Vagina (tissue), 2 donors: ENCODE measurements at regions not wholly inside any gene's neighbourhood (a gene's known extent, or its start where the extent isn't known, plus 50 kb on each side); places are given as distances from the start of the nearest gene placed in this dataset.

Experiments
- DNase-seq, 2 donors: peaks; one replicate each; pipeline ENCODE4 v3.0.0-alpha.2; 2017; ENCODE audit errors: extremely low spot score in 2 of 2
- H3K27ac ChIP-seq: fragments of 200-600 bp; sonication (generic); one replicate; pipeline ENCODE4 v1.5.1; 2019
- H3K27me3 ChIP-seq: fragments of 200-600 bp; sonication (generic); one replicate; pipeline ENCODE4 v1.5.1; 2019
- H3K36me3 ChIP-seq, 2 donors: fragments of 200-600 bp; sonication (generic); one replicate each; pipeline ENCODE4 v1.5.1; 2017 to 2019
- H3K4me1 ChIP-seq: fragments of 200-600 bp; sonication (generic); one replicate; pipeline ENCODE4 v1.5.1; 2019
- H3K4me3 ChIP-seq, 2 donors: fragments of 200-600 bp; sonication (generic); 1 replicate in 1 of 2; 2 replicates in 1 of 2; pipeline ENCODE4 v1.5.1; 2016 to 2019
- H3K9me3 ChIP-seq: fragments of 200-600 bp; sonication (generic); one replicate; pipeline ENCODE4 v1.5.1; 2019
- CTCF ChIP-seq, 3 experiments: fragments of 450-650 bp in 2 of 3; fragments of 200-600 bp in 1 of 3; sonication (generic) in 1 of 3; IDR thresholded peaks; one replicate each; pipeline ENCODE4 v1.5.1; 2017 to 2019; ENCODE audit warnings: antibody characterized with exemption in 3 of 3, mild to moderate bottlenecking in 2 of 3, moderate library complexity in 2 of 3
- POLR2A ChIP-seq, 2 donors: fragments of 450-650 bp; IDR thresholded peaks; one replicate each; pipeline ENCODE4 v1.6.1; 2017; ENCODE audit warnings: antibody characterized with exemption in 2 of 2, mild to moderate bottlenecking in 2 of 2, moderate library complexity in 2 of 2
- POLR2AphosphoS5 ChIP-seq, 2 donors: sonication (generic); formaldehyde crosslinking; IDR thresholded peaks; one replicate each; pipeline ENCODE4 v1.9.0; 2017; ENCODE audit warnings: antibody characterized with exemption in 2 of 2, mild to moderate bottlenecking in 2 of 2, low read depth in 1 of 2; ENCODE audit not compliant: insufficient read depth in 1 of 2
- intact Hi-C: fragments of 100-400 bp; cut with DNase I; formaldehyde crosslinking; loops from one replicate; pipeline ENCODE4 v1.15.1; 2023

- Histone ChIP-seq H3K9me3 (no peaks in the 10 kb centered on the region), H3K4me1 (peaks cover 14% of the 10 kb centered on the region), H3K27ac (no peak overlapping the region), H3K4me3 (no peak overlapping the region), H3K36me3 (no peaks in the 10 kb centered on the region), H3K27me3 (no peaks in the 10 kb centered on the region)
- no peak for DNase-seq
- TF ChIP-seq CTCF (IDR thresholded peaks at IDR 0.05): no peak
- no peak for TF ChIP-seq POLR2A (IDR thresholded peaks at IDR 0.05)
- TF ChIP-seq POLR2AphosphoS5 (IDR thresholded peaks at IDR 0.05; ENCODE audit: insufficient read depth in 1 of 2, low read depth in 1 of 2): no peak
- intact Hi-C loops: no loop called here
Observed at GRCh38 chr5:74431290-74431669, 209.2 kb downstream of the ENC1 start.

- Histone ChIP-seq H3K27me3 (no peaks in the 10 kb centered on the region), H3K4me3 (no peak overlapping the region), H3K27ac (no peak overlapping the region), H3K36me3 (no peaks in the 10 kb centered on the region), H3K4me1 (peaks cover 14% of the 10 kb centered on the region), H3K9me3 (no peaks in the 10 kb centered on the region)
- TF ChIP-seq CTCF (IDR thresholded peaks at IDR 0.05) (no peak), POLR2AphosphoS5 (IDR thresholded peaks at IDR 0.05; ENCODE audit: insufficient read depth in 1 of 2, low read depth in 1 of 2) (no peak), POLR2A (IDR thresholded peaks at IDR 0.05) (no peak)
- intact Hi-C loops: no loop called here
- DNase-seq: no peak
Observed at GRCh38 chr5:74430631-74431289, 209.8 kb downstream of the ENC1 start.

- DNase-seq: no peak
- Histone ChIP-seq H3K9me3 (no peaks in the 10 kb centered on the region), H3K4me3 (no peak overlapping the region), H3K4me1 (peaks cover 14% of the 10 kb centered on the region), H3K36me3 (no peaks in the 10 kb centered on the region), H3K27ac (no peak overlapping the region), H3K27me3 (no peaks in the 10 kb centered on the region)
- intact Hi-C loops: no loop called here
- TF ChIP-seq CTCF (IDR thresholded peaks at IDR 0.05) (no peak), POLR2AphosphoS5 (IDR thresholded peaks at IDR 0.05; ENCODE audit: insufficient read depth in 1 of 2, low read depth in 1 of 2) (no peak), POLR2A (IDR thresholded peaks at IDR 0.05) (no peak)
Observed at GRCh38 chr5:74429495-74429894, 211.0 kb downstream of the ENC1 start.

GRCh38 chr5:74428876-74429275 is 211.7 kb downstream of the ENC1 start:
- intact Hi-C loops: no loop called here
- no peaks in the 10 kb centered on the region for H3K9me3 ChIP-seq
- H3K4me3 ChIP-seq: no peak overlapping the region

More at GRCh38 chr5:74428876-74429275, 211.7 kb downstream of the ENC1 start:
- Histone ChIP-seq H3K27ac (no peak overlapping the region), H3K36me3 (no peaks in the 10 kb centered on the region), H3K4me1 (peaks cover 8% of the 10 kb centered on the region), H3K27me3 (no peaks in the 10 kb centered on the region)
- DNase-seq: no peak
- TF ChIP-seq POLR2AphosphoS5 (IDR thresholded peaks at IDR 0.05; ENCODE audit: insufficient read depth in 1 of 2, low read depth in 1 of 2) (no peak), POLR2A (IDR thresholded peaks at IDR 0.05) (no peak), CTCF (IDR thresholded peaks at IDR 0.05) (no peak)
